Astrocyte of the cerebellum (primary cell): ENCODE measurements at regions not wholly inside any gene's neighbourhood (a gene's known extent, or its start where the extent isn't known, plus 50 kb on each side); places are given as distances from the start of the nearest gene placed in this dataset.

Experiments used
- DNase-seq: peaks from one replicate; pipeline ENCODE4 v3.0.0-alpha.2; 2011; ENCODE audit warnings: low read depth
- H3K4me3 ChIP-seq: 2 replicates; pipeline ENCODE4 v1.5.1; 2011; ENCODE audit warnings: mild to moderate bottlenecking, low read depth, low read length, moderate library complexity
- in situ Hi-C: cut with HindIII; loops from 2 replicates; pipeline ENCODE4 v1.10.0; 2017; ENCODE audit warnings: low sequenced_read_pairs
- TF ChIP-seq, protein P1 (sequence below): IDR thresholded peaks from 2 replicates; pipeline ENCODE4 v1.5.1; 2012; ENCODE audit warnings: low read length, low read depth, moderate library complexity, mild to moderate bottlenecking; ENCODE audit errors: missing control alignments

DNA sequence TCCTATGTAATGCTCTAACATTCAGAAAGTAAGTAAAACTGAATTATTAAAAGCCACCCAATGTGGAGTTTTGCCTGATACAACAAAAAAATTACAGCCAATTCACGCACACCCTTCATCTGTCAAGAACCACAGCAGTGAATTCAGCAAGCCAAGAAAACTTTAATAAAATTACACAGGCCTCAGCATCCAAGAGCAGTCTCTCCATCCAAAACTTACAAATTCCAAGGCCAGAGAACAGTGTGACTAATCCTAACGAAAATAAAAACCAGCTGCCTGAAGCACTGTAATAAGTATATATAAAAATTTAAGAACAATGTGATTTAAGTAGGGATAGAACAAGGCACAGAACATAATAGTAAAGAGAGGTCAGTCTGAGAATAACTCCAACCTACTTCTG lies 54.2 kb downstream of the SIX6 start:
- TF ChIP-seq, protein P1, sequence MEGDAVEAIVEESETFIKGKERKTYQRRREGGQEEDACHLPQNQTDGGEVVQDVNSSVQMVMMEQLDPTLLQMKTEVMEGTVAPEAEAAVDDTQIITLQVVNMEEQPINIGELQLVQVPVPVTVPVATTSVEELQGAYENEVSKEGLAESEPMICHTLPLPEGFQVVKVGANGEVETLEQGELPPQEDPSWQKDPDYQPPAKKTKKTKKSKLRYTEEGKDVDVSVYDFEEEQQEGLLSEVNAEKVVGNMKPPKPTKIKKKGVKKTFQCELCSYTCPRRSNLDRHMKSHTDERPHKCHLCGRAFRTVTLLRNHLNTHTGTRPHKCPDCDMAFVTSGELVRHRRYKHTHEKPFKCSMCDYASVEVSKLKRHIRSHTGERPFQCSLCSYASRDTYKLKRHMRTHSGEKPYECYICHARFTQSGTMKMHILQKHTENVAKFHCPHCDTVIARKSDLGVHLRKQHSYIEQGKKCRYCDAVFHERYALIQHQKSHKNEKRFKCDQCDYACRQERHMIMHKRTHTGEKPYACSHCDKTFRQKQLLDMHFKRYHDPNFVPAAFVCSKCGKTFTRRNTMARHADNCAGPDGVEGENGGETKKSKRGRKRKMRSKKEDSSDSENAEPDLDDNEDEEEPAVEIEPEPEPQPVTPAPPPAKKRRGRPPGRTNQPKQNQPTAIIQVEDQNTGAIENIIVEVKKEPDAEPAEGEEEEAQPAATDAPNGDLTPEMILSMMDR = no peak
- H3K4me3 ChIP-seq = no peak overlapping the region
- peak; percentile 78 for DNase-seq
- in situ Hi-C loops = no loop called here

DNA sequence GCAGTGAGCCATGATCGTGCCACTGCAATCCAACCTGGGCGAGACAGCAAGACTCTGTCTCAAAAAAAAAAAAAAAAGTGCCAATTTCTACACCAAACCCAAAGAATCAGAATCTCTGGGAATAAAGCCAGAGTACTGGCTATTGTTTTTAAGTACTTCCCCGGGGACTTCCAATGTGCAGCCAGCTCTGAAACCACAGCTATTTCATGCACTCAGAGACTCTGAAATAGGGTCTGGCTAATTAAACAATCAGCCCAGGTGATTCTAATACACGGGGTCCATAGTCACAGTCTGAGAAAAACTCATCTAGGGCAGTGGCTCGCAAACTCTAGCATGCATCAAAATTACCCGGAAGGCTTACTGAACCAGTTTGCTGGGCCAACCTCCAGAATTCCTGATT lies 56.3 kb downstream of the SIX6 start:
- in situ Hi-C loops = loop anchor here (5.0 kb wide), 1 partner anchor 77 kb away; no protein-coding TSS in a partner anchor
- TF ChIP-seq, protein P1 = no peak
- peak; percentile 95 for DNase-seq
- no peak overlapping the region for H3K4me3 ChIP-seq

DNA sequence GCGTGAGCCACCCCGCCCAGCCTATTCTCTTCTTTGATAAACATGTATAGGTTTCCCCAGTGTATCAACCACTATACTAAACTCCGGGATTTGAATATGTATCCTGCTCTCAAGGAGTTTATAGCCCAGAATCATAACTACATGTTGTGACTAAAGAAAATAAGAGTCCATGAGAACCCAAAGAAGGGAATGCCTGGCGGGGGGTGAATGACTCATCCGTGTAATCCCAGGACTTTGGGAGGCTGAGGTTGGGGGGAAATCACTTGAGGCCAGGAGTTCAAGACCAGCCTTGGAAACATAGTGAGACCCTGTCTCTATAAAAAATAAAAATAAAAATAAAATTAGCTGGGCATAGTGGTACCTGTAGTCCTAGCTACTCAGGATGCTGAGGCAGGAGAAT lies 57.2 kb downstream of the SIX6 start:
- no peak for DNase-seq
- in situ Hi-C loops = loop anchor here (5.0 kb wide), 1 partner anchor 76 kb away; no protein-coding TSS in a partner anchor
- TF ChIP-seq, protein P1 = no peak
- H3K4me3 ChIP-seq = no peak overlapping the region

DNA sequence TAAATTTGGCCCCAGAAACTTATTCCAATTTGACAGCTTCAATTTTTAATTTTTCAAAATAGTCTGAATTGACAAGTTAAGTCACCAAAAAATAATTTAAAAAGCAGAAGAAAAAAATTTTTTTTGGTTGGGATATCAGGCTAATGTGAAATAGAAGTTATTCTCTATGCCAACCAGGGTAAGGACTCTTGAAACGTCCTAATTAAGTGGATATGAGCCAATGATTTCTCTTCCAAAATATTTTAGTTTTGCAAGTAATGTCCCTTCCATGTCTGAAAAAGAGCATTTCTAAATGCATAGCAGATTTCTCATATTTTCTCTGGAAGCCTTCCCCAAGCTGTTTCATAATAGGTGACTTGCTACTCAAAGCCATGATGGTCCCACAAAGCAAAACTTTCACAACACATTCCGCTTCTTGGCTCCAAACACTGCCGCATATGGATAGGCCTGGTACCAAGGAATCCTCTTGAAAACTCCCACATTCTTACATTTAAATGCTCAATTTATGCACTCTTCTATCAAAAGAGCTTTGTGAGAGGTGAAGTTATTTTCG lies 65.1 kb downstream of the SIX6 start:
- TF ChIP-seq, protein P1 = no peak
- DNase-seq = no peak
- in situ Hi-C loops = no loop called here
- H3K4me3 ChIP-seq = no peak overlapping the region

DNA sequence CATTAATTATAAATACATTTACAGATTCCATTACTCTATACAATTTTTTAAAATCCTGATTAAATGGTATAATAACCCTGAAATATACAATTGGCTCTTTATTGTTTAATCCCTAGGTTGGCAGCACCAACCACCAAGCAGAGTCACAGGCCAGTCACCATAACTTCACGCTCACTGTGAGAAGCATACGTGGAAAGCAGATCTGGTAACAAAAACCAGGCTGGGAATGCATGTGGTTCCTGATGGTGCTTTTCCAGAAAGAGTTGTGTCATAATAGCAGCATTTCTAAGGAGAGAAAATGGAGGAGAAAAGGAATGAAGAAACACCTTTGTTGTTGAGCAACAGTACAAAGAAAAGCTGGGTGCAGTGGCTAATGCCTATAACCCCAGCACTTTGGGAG lies 66.1 kb downstream of the SIX6 start:
- in situ Hi-C loops = no loop called here
- DNase-seq = no peak
- H3K4me3 ChIP-seq = no peak overlapping the region
- TF ChIP-seq, protein P1 = no peak

DNA sequence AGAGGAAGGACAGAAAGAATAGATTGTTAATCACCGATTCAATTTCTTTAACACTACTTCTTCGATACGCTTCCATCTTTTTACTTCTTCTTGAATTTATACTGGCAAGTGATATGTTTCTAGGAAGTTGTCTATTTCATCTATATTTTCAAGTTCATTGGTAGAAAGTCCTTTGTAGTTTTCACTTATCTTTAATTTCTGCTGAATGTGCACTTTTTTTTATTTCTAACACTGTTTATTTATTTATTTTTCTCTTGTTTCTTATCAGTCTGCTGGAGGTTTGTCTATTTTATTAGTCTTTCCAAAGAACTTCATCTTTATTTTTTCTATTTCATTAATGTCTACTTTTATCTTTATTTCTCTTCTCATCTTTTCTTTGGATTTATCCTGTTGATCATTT lies 63.6 kb downstream of the SIX1 start:
- in situ Hi-C loops = no loop called here
- TF ChIP-seq, protein P1 = no peak
- H3K4me3 ChIP-seq = no peak overlapping the region
- DNase-seq = no peak
